Putamen (tissue), 1 donor: ENCODE measurements at regions not wholly inside any gene's neighbourhood (a gene's known extent, or its start where the extent isn't known, plus 50 kb on each side); places are given as distances from the start of the nearest gene placed in this dataset.

ENCODE experiments used
- DNase-seq: peaks from one replicate; pipeline ENCODE4 v3.0.0-alpha.2; 2016; ENCODE audit warnings: low spot score

DNA sequence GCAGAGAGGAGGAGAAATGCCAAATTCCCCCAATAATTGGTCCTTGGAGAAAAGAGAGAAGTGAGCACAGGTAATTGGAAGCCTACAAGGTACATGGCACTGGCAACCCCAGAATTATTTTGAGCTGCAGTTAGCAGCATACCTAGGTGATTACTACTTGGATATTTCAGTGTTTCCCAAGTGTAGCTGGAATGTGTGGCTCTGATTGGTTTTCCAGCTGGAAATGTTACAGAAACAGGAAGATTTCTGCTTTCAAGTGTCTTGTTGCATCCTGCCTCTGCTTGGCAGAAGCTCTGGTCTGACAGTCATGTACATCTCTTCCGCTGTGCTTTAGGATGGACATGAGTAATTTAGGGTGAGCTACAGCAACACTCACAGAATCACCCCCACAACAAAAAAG, 262.1 kb downstream of the ENC1 start:
- no peak for DNase-seq

DNA sequence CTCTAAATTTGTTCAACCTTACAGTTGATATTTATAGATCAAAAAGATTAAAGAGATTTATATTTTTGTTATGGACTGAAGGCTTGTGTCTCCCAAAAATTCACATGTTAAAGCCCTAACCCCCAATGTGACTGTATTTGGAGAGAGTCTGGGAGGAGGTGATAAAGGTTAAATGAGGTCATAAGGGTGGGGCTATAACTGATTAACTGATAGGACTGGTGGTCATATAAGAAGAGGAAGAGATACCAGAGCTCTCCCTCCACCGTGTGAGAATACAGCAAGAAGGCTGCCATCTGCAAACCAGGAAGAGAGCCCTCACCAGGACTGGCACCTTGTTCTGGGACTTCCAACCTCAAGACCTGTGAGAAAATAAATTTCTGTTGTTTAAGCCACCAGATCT, 264.3 kb downstream of the ENC1 start:
- no peak for DNase-seq

DNA sequence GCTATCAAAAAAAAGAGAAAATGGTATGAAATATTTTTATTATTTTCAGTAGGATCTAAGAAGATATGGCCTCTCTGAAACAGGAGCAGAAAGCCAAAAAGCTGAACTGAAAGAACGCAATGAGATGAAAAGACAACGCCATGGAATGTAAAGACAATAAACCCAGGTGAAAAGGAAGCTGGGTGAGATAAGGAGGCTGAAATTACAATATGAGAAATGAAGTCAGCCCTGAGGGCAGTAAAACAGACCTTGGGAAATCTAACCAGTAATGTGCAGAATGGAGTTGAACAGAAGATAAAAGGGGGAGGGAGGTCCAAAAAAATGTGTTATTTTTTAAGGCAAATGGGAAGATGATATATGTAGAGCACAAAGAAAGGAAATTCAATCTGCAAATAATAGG, 265.3 kb downstream of the ENC1 start:
- DNase-seq: no peak

DNA sequence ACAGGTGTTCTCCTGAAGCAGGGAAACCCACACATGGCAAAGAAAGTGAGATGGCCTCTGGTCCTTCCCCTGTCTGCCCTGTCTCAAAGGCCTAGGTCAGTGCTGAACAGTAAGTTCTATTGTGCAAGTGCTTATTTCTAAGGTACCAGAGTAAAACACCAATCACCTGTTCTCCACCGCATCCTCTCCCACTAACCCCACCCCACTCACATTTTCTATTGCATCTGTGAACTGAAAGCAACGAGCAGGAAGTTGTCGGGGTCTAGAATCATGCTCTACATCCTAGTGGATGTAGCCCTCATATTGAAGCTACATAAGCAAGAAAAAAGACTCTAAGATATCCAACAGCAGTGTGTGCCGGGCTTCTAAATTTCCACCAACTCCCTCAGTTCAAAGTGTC, 265.9 kb downstream of the ENC1 start:
- no peak for DNase-seq

DNA sequence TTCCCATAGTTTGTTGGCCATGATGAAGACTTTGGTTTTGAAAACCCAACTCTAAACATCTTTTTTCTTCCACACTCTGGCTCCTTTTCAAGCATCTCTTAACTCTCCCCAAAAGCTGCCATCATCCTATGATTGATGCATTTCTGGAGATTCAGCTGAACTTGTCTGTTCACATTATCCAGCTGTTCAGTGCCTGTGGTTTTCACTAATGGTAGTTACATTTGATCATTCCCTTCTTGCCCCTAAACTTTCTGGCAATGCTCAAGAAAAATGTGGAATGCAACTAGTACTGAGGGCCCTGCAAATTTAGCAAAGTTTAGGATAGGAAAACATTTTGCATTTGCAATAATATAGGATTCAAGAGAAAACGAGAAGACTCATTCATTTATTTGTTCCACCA, 267.5 kb downstream of the ENC1 start:
- DNase-seq: no peak

DNA sequence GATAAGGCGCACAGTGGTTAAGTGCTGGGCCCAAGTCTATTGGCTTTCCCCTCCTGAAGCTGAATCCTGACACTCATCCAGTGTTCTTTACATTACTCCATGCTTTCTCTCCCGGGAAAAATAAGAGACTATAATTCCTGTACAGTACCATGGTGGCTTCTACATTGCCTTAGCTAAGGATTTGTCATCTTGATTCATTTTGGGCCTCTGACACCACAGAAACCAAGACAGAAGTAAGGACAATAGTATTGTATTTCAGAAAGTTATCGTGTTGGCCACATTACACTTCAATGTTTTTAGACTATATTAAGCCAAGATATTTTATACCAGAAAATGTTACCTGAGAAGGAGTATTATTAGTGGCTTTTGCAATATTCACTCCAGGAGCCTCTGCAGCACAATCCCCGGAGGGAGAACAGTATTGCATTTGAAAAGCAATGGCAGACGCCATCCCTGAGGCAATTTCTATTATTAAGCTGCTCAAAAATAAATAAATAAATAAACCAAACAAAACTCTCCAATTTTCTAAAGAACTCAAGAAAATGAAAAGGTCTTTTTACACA, 267.9 kb downstream of the ENC1 start:
- DNase-seq: no peak

DNA sequence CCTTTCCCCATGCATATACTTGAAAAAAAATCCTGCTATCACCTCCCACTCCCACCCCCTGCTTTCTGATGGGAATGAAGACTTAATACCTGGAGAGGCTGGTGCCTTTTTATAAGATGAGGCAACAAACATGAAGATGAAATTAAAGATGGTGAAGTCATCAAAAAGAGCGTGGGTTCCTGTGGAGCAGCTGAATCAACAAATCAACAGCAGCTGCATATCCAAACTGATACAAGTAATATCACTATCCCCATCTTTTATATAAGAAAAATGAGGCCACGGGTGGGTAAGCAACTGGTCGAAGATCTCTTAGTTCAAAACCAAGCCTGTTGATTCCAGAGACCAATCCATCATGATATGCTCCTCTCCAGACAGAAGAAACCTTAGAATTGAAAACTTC, 268.5 kb downstream of the ENC1 start:
- no peak for DNase-seq

DNA sequence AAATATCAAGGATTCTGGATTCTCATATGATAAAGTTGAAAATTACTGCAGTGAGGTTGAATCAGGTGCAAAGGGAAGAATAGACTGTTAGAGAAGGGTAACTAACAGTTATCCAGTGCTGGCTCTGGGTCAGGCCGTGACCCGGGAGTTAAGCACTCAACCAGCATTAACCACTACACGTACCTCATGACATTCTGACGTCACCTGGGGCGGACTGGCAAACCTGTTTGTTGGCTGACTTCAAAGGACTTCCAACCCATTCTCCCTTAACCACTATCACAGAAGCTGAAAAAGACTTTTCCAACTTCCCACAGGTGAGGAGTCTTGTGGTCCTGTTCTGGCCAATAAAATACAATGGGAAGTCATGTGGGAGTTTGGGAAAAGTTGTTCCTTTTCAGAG, 268.9 kb downstream of the ENC1 start:
- no peak for DNase-seq

DNA sequence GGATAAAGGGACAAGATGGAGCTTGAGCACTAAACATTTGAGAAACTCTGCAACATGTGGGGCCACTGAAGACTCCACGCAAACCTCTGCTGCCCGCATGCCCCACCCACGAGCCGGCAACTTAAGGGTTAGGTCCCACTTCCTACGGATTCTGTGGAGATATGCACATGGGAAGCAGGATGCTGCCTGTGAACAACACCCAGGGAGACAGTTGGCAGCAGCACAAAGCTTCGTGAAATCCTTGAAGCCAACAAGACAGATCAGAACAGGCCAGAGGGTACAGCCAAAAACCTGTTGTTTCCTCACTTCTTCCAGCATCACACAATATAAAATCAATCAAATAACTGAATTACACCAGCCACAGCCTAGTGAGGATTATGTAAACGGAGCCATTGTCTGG, 270.4 kb downstream of the ENC1 start:
- no peak for DNase-seq

DNA sequence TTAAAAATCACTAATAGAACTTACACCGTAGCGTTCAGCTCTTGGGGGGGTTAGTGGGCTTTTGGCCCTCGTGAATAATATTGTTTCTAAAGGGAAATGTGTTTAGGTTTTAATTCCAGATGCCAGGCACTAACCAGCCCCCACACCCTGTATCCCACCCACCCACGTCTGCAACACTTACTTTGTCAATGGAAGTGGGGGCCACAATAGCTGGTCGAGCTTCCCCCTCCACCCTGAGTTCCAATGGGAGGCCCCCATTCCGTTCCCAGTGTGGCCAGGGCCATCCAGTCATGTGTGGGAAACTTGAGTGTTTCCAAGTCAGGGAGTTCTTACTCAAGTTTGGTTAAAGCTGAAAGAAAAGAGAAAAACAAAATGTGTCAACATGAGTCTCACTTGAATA, 271.4 kb downstream of the ENC1 start:
- DNase-seq: no peak

DNA sequence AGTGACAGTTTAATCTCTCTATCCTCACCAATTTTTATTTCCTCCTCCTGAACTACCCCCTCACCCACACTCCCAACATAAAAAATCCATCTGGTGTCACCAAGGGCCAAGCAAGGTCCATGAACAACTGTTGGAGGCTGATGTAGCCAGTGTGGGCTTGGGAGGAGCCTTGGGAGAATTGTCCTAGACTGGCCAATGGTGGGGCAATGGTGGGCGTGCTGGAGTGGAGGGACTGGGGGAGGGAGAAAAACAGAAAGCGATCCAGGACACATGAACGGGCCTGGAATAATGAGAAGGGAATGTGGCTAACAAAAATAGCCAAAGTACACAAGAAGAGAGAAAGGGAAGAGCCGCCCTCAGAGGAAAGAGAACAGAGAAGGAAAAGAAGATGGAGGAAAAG, 272.6 kb downstream of the ENC1 start:
- DNase-seq: no peak

DNA sequence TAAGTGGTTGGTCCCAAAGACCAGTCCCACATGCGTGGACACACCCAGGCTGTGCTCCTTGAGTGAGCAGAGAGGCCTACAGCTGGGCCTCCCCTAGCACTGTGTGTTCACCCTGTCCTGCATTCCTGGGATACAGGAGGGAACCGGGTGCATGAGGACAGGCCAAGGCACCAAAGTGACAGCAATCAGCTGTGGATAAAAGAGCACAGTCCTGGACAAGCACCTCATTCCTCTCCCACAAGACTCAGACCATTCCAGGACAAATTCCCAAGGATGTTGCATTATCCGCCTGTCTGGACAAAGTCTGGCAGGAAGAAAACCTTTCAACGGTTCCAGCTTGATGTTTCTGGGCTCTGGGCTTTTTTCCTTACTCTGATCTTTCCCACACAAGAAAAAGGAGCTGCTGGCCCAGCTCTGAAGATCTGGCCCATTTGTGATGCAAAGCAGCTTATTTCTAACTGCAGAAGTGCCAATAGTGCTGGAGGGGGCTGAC, 273.2 kb downstream of the ENC1 start:
- no peak for DNase-seq

DNA sequence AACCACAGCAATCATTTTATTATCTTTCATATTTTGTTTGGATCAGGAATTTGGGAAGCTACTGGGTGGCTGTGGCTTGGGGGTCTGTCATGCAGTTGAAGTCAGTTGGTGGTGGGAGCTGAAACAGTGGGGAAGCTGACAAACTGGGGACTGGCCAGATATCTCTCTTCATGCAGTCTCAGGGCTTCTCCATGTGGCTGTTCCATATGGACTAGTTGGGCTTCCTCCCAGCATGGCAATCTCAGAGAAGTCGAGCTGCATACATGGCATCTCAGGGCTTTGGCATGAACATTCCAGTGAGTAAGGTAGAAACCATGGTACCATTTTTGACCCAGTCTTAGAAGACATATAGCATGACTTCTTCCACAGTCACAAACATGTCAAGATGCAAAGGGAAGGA, 274.8 kb downstream of the ENC1 start:
- no peak for DNase-seq

DNA sequence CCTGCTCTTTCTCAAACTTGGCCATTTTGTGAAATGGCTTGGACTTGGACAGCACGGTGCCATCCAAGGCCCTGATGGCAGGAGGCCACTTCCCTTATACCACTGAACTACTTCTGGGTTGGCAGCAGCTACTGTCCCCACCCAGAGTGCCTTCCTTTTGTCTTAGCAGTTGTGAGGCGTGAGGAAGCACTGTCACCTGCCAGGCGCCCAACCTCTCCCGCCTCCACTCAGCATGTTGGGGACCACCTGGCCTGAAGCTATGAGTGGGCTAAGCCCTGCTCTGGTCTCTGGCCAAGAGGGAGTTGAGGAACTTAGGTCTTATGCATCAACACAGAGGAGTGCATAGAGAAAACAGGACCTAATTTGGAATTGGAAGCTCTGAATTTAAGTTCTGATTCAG, 276.0 kb downstream of the ENC1 start:
- DNase-seq: no peak

DNA sequence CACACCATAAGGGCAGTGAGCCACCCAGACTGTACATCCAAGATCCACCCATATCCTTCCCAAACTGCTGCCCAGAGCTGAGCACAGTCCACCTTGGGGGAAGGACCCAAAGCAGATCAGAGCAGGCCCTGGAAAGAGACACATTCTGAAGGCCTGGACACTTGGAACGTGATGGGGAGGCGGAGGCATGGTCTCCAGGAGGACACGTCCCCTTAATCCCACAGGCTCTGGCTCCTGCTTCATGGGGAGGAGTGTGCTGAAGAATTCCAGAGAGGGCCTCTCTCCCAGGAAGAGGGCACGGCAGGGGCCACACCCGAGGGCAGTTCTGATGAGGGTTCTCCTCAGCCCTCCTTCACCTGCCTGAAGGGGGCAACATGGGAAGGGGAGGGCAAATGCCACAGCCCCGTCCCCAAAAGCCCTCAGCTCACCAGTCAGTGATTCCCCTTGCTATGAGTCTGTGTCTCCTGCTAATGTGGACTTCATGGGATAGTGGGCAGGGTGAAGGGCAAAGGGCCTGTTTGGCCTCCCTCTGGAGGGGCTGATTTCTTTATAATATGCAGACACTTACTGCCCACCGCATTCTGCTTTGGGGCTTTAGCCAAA, 276.8 kb downstream of the ENC1 start:
- DNase-seq: no peak

DNA sequence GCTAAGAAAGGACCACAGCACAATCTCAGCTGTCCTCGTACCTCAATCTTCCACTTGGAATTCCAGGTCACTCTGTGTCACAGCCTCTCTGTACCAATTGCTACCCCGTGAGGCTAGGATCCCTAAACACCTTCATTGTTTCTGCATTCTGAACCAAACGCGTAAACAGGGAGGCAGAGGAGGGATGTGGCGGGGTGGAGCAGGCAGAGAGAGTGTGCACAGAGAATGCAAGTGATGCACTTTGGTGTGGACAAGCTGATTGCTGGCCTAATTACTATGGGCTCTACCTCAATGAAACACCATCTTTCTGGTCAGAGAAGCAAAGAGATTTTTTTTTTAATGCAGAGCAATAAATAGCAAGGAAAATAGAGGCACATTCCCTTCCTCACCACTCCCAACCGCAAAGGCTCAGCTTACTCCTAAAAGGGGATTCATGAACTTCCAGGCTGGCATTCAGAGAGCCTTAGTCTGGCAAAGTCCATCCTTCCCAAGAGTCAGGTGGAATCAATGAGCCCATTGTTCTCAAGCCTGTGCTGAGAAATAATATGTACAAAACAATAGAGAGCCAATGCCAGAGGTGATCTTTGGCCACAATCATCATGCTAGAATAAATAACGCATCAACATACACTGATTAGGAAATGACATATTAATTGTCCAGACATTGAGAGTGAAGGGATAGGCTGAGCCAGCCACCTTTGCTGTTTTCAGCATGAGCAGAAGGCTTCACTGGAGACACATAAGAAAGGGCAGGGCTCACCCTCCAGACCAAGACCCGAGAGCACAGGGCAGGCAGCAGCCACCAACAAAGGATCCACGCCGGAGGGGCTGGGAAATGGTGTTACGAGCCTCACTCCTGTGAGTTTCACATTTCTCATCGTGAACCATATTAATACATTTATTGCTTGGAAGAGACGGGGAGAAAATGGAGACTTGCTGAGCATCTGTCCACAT, 278.8 kb downstream of the ENC1 start:
- DNase-seq: no peak

DNA sequence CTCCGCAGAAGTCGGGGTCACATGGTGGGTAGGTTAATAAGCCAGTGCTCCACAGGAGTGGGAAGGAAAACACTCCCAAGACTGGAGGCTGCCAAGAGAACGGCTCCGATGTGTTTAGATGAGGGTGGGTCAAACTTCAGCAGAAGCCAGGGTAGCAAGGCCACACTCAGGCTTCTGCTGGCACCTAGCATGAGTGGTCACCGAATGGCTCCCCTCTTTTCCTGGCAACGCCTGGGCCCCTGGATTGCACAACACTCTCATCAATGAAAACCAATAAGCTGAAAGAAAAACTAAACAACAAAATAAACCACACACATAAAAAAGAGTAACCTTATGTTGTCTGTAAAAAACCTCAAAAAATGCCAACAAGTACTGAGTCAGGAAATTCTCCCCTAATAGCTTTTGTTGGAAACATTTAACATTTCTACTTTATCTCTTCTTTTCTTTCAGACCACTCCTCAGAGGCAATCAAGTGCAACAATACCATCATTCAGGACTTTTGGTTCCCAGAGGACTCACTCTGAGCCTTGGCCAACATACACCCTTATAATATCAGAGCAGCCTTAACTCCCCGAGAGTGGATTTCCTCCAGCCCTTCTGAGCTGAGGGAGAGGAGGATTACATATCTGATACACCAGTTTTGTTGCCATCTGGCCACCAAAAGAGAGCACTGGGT, 279.9 kb downstream of the ENC1 start:
- no peak for DNase-seq

DNA sequence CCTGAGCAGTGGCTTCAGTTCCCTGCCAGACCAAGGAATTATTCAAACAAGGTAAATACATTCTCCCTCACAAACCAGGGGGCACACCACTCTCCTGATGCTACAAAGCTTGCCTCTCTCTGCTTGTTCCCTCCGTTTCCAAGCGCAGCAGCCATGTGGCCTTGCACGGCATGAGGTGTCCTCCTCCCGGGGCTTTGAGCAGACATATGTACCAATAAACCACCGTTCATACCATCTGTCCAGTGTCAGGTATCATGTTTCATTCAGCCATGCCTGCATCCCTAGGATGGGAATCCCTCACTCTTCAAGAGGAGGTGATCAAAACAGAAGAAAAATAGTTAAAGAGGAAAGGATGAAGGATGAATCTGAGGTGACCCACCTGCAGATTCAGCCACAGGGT, 282.7 kb downstream of the ENC1 start:
- no peak for DNase-seq

DNA sequence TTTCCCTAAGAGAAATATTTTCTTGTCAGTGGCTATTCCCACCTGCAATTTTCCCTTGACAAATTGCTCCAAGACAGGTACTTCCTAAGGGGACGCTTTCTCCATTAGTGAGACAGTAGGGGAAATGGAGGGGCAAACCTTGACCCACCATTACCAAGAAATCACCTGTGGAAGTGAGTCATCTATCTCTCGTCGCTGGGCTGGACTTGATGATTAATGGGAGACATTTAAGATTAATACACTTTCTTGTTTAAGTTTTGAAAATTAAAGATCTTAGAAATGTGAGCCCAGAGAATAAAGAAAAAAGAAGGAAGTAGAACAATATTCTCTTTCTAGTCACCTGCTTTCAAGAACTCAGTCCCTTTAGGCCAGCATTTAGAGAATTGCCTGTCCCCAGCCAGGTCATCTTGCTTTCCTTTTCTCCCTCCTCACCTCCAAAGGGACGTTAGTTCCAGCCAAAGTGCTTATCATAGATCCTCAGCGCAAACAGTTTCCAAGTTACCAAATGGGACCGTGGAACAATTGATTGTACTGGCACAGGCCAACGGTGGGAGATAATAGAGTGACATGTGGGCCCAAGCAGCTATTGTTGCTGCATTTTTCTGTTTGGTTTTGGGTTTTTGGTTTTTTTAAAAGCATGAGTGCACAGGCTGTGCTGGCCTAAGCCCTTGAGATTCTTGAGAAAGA, 284.4 kb downstream of the ENC1 start:
- DNase-seq: no peak

DNA sequence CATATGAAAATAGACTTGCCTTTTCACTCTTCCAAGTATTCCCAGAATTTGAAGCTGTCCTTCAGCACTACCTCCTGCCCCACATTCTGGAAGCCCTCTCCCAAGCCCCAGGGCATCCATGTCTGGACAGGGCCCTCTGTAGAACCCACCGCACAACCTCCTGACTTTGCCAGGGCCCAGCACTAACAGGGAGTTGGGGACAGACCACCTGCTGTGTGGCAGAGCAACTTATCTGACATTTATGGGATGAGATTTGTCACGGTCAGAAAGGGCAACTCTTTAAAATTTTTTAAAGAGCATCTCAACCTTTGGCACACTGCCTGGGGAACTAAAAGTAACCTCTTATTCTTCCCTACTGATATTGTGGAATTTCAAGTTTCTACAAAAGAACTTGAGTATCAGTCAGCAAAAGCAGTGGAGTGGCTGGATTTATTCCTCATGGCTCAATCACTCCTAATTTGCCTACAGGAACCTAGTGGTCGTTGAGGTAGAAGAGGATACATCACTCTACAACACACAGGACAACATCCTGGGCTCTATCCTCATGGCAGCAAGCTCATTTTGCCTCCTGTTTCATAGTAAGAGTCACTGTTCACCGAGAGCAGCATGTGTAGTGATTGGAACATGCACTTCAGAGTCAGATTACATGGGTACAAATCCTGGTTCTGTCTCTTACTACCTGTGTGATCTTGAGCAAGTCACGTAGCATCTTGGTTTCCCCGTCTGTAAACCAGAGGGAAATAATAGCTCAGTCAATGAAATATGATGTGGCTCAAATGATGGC, 285.3 kb downstream of the ENC1 start:
- DNase-seq: no peak

DNA sequence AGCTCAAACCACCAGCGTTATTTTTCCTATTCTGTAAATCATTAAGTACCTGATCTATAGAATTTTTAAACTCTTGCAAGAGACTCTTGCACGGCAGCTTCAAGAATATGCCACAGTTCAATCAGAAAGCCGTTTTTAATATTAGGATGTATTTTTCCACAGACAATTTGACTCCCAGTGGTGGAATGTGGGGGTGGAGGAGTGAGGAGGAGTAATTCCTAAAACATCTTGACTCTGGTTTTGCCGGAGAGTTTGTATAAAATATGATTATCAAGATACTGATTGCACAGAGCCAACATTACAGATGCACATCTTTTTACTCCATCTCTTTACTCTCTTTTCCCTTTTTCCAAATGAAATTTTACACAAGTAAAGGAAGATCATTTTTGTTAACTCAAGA, 288.3 kb downstream of the ENC1 start:
- peak; percentile 74 for DNase-seq
